MM.1S (cell line): ENCODE measurements at regions not wholly inside any gene's neighbourhood (a gene's known extent, or its start where the extent isn't known, plus 50 kb on each side); places are given as distances from the start of the nearest gene placed in this dataset.

Source experiments
- DNase-seq: peaks from one replicate; pipeline ENCODE4 v3.0.0-alpha.2; 2015
- H2AFZ ChIP-seq: fragments of 300-600 bp; sonication (generic); 2 replicates; pipeline ENCODE4 v1.6.0; 2016; ENCODE audit warnings: antibody characterized with exemption, low read length
- H3F3A ChIP-seq: fragments of 300-600 bp; sonication (generic); 2 replicates; pipeline ENCODE4 v1.6.1; 2016; ENCODE audit warnings: mild to moderate bottlenecking, antibody characterized with exemption, low read length, moderate library complexity, mixed read lengths; ENCODE audit not compliant: insufficient read depth
- H3K27ac ChIP-seq: fragments of 300-600 bp; sonication (generic); 2 replicates; pipeline ENCODE4 v1.5.1; 2016; ENCODE audit warnings: mild to moderate bottlenecking, low read length
- H3K27me3 ChIP-seq: fragments of 300-600 bp; sonication (generic); replicated peaks from 2 replicates; pipeline ENCODE4 v1.6.0; 2016; ENCODE audit warnings: low read length; ENCODE audit not compliant: insufficient read depth
- H3K36me3 ChIP-seq: fragments of 300-600 bp; sonication (generic); replicated peaks from 2 replicates; pipeline ENCODE4 v1.6.1; 2016; ENCODE audit warnings: mild to moderate bottlenecking, low read length, mixed read lengths; ENCODE audit not compliant: insufficient read depth
- H3K4me1 ChIP-seq: fragments of 300-600 bp; sonication (generic); 2 replicates; pipeline ENCODE4 v1.6.1; 2016; ENCODE audit warnings: low read length, mixed read lengths
- H3K4me2 ChIP-seq: fragments of 300-600 bp; sonication (generic); 2 replicates; pipeline ENCODE4 v1.6.0; 2016; ENCODE audit warnings: low read depth, low read length
- H3K4me3 ChIP-seq: fragments of 300-600 bp; sonication (generic); 2 replicates; pipeline ENCODE4 v1.5.1; 2016; ENCODE audit warnings: low read length, mixed read lengths
- H3K79me2 ChIP-seq: fragments of 300-600 bp; sonication (generic); 2 replicates; pipeline ENCODE4 v1.6.1; 2016; ENCODE audit warnings: mixed run types, low read length, mixed read lengths
- H3K9ac ChIP-seq: fragments of 300-600 bp; sonication (generic); 2 replicates; pipeline ENCODE4 v1.6.1; 2016; ENCODE audit warnings: low read length, mixed read lengths
- H3K9me2 ChIP-seq: fragments of 300-600 bp; sonication (generic); replicated peaks from 2 replicates; pipeline ENCODE4 v1.6.1; 2016; ENCODE audit warnings: mild to moderate bottlenecking, low read length, mixed read lengths; ENCODE audit not compliant: insufficient read depth
- H3K9me3 ChIP-seq: fragments of 300-600 bp; sonication (generic); replicated peaks from 2 replicates; pipeline ENCODE4 v1.6.1; 2016; ENCODE audit warnings: mild to moderate bottlenecking, low read length, mixed read lengths; ENCODE audit not compliant: insufficient read depth
- H4K20me1 ChIP-seq: fragments of 300-600 bp; sonication (generic); 2 replicates; pipeline ENCODE4 v1.6.1; 2016; ENCODE audit warnings: mild to moderate bottlenecking, low read length, moderate library complexity, mixed read lengths; ENCODE audit not compliant: insufficient read depth
- CTCF ChIP-seq: fragments of 300-600 bp; sonication (generic); IDR thresholded peaks from 2 replicates; pipeline ENCODE4 v1.5.1; 2016; ENCODE audit warnings: antibody characterized with exemption, low read length, mixed read lengths
- EZH2 ChIP-seq: fragments of 300-600 bp; sonication (generic); optimal IDR thresholded peaks from 2 replicates; pipeline ENCODE3; 2017; ENCODE audit warnings: low read depth, mild to moderate bottlenecking, antibody characterized with exemption, low read length, mixed read lengths
- EZH2phosphoT487 ChIP-seq: fragments of 300-600 bp; sonication (generic); IDR thresholded peaks from 2 replicates; pipeline ENCODE4 v1.6.1; 2018; ENCODE audit warnings: antibody characterized with exemption, low read length

GRCh38 chr5:126354012-126354857 is 69.0 kb upstream of the GRAMD2B start:
- H3K4me3 ChIP-seq: no peak overlapping the region
- H3K27me3 ChIP-seq: no peaks in the 10 kb centered on the region
- H3K9me2 ChIP-seq: no peaks in the 10 kb centered on the region
- H2AFZ ChIP-seq: no peak overlapping the region
- DNase-seq: peak; percentile 65
- H3F3A ChIP-seq: no peaks in the 10 kb centered on the region
- no peaks in the 10 kb centered on the region for H3K79me2 ChIP-seq
- no peak overlapping the region for H3K9ac ChIP-seq
- H3K9me3 ChIP-seq: no peaks in the 10 kb centered on the region
- no peaks in the 10 kb centered on the region for H3K36me3 ChIP-seq
- TF ChIP-seq EZH2phosphoT487 (no peak), CTCF (peak; percentile 63)
- H3K4me1 ChIP-seq: peaks cover 3% of the 10 kb centered on the region
- H4K20me1 ChIP-seq: no peaks in the 10 kb centered on the region
- no peak overlapping the region for H3K4me2 ChIP-seq
- H3K27ac ChIP-seq: no peak overlapping the region

- Histone ChIP-seq H3K79me2 (no peaks in the 10 kb centered on the region), H3K27ac (no peak overlapping the region), H3F3A (peaks cover 1% of the 10 kb centered on the region; the same call in 1 of the 2 replicates), H3K9me2 (no peaks in the 10 kb centered on the region), H3K9me3 (no peaks in the 10 kb centered on the region), H3K4me3 (no peak overlapping the region), H3K36me3 (no peaks in the 10 kb centered on the region), H3K4me1 (peaks cover 9% of the 10 kb centered on the region), H4K20me1 (no peaks in the 10 kb centered on the region), H2AFZ (no peak overlapping the region), H3K4me2 (no peak overlapping the region), H3K9ac (no peak overlapping the region), H3K27me3 (no peaks in the 10 kb centered on the region)
- DNase-seq: no peak
- TF ChIP-seq EZH2phosphoT487: no peak
- no peak for TF ChIP-seq EZH2
- TF ChIP-seq CTCF: no peak
Measured at GRCh38 chr5:126354858-126355731, 68.1 kb upstream of the GRAMD2B start.

- Histone ChIP-seq H3K9ac (no peak overlapping the region), H3K4me3 (no peak overlapping the region), H3K27me3 (no peaks in the 10 kb centered on the region), H2AFZ (no peak overlapping the region), H3K27ac (no peak overlapping the region), H3K9me3 (no peaks in the 10 kb centered on the region), H3K4me1 (peaks cover 18% of the 10 kb centered on the region), H3F3A (peaks cover 6% of the 10 kb centered on the region; the same call in 1 of the 2 replicates), H3K79me2 (no peaks in the 10 kb centered on the region), H3K9me2 (no peaks in the 10 kb centered on the region), H4K20me1 (no peaks in the 10 kb centered on the region), H3K4me2 (no peak overlapping the region), H3K36me3 (no peaks in the 10 kb centered on the region)
- TF ChIP-seq CTCF (no peak), EZH2phosphoT487 (no peak), EZH2 (no peak)
- no peak for DNase-seq
Measured at GRCh38 chr5:126355940-126356339, 67.3 kb upstream of the GRAMD2B start.
